A549 (cell line): ENCODE measurements at regions not wholly inside any gene's neighbourhood (a gene's known extent, or its start where the extent isn't known, plus 50 kb on each side); places are given as distances from the start of the nearest gene placed in this dataset.

Experiments
- ATAC-seq, 2 experiments: fragments of 200-7000 bp in 1 of 2; fragments of >200 bp in 1 of 2; cut with Nextera tagmentation in 1 of 2; cut with Tn5 transposase in 1 of 2; 3 replicates each; pipeline versions ENCODE4 v1.8.0 to v1.9.1; 2018 to 2020; ENCODE audit warnings: mild to moderate bottlenecking in 1 of 2, moderate library complexity in 1 of 2
- CTCF ChIA-PET: fragments of 300-600 bp; sonication (Branson Sonifier 250); formaldehyde crosslinking; extraction: SDS; loops from one replicate; lab custom pipeline; 2021; ENCODE audit warnings: antibody characterized with exemption, inconsistent platforms; lab: Yijun Ruan, JAX
- POLR2A ChIA-PET: fragments of 350-600 bp; formaldehyde crosslinking; extraction: SDS; loops from one replicate; lab custom pipeline; 2021; ENCODE audit warnings: antibody characterized with exemption, inconsistent platforms; lab: Yijun Ruan, JAX
- DNase-seq, 2 experiments: peaks; one replicate each; pipeline versions ENCODE4 v3.0.0 to v3.0.0-alpha.2; 2011 to 2016; ENCODE audit warnings: low read depth in 1 of 2, low spot score in 1 of 2
- FAIRE-seq: peaks from 2 replicates; lab custom pipeline; 2011; peaks lifted over from hg19 to GRCh38; lab: Jason Lieb, UNC
- H3K27ac ChIP-seq, 2 experiments: fragments of >200 bp; sonication (Bioruptor Twin); formaldehyde crosslinking; 3 replicates each; pipeline ENCODE4 v1.5.1; 2016 to 2017
- H3K4me1 ChIP-seq: fragments of >200 bp; sonication (Bioruptor Twin); formaldehyde crosslinking; 3 replicates; pipeline ENCODE4 v1.6.1; 2016
- H3K4me2 ChIP-seq: fragments of >200 bp; sonication (Bioruptor Twin); formaldehyde crosslinking; 3 replicates; pipeline ENCODE4 v1.6.1; 2016
- H3K4me3 ChIP-seq: fragments of >200 bp; sonication (Bioruptor Twin); formaldehyde crosslinking; 3 replicates; pipeline ENCODE4 v1.5.1; 2016
- H3K9me3 ChIP-seq: fragments of >200 bp; sonication (Bioruptor Twin); formaldehyde crosslinking; 3 replicates; pipeline ENCODE4 v1.6.1; 2016
- CEBPB ChIP-seq, 2 experiments: fragments of >200 bp in 1 of 2; sonication (Bioruptor Twin) in 1 of 2; formaldehyde crosslinking in 1 of 2; IDR thresholded peaks; 2 replicates each; pipeline ENCODE4 v1.6.1; 2012 to 2016
- CHD2 ChIP-seq: fragments of 150-350 bp; IDR thresholded peaks from 2 replicates; pipeline ENCODE4 v1.6.1; 2014; ENCODE audit warnings: low read length; ENCODE audit not compliant: partially characterized antibody
- CHD4 ChIP-seq: fragments of 200-600 bp; sonication (generic); IDR thresholded peaks from 2 replicates; pipeline ENCODE4 v1.6.1; 2016; ENCODE audit warnings: antibody characterized with exemption, mild to moderate bottlenecking, borderline replicate concordance
- EP300 ChIP-seq, 2 experiments: fragments of >200 bp; sonication (Bioruptor Twin); formaldehyde crosslinking; IDR thresholded peaks; 2 replicates in 1 of 2; 3 replicates in 1 of 2; pipeline ENCODE4 v1.6.1; 2016 to 2017
- FOSB ChIP-seq: fragments of 250-450 bp; sonication (Bioruptor Pico); IDR thresholded peaks from 2 replicates; pipeline ENCODE4 v1.5.0; 2020; ENCODE audit warnings: mild to moderate bottlenecking, moderate library complexity
- FOSL2 ChIP-seq, 2 experiments: fragments of 450-650 bp in 1 of 2; fragments of >200 bp in 1 of 2; sonication (Bioruptor Twin) in 1 of 2; formaldehyde crosslinking; IDR thresholded peaks; 2 replicates each; pipeline versions ENCODE4 v1.5.0 to v1.6.1; 2016 to 2020; ENCODE audit warnings: mild to moderate bottlenecking in 1 of 2, moderate library complexity in 1 of 2
- HDAC2 ChIP-seq: fragments of 200-600 bp; sonication (generic); IDR thresholded peaks from 2 replicates; pipeline ENCODE4 v1.6.1; 2016
- HMGXB4 ChIP-seq: fragments of 250-450 bp; sonication (Bioruptor Pico); IDR thresholded peaks from 2 replicates; pipeline ENCODE4 v1.5.0; 2021; ENCODE audit warnings: mild to moderate bottlenecking, moderate library complexity, borderline replicate concordance
- HOXA7 ChIP-seq: fragments of 250-450 bp; sonication (Bioruptor Pico); IDR thresholded peaks from 2 replicates; pipeline ENCODE4 v1.5.0; 2020; ENCODE audit warnings: mild to moderate bottlenecking, moderate library complexity
- HOXB13 ChIP-seq: fragments of 250-450 bp; sonication (Bioruptor Pico); IDR thresholded peaks from 2 replicates; pipeline ENCODE4 v1.5.0; 2020; ENCODE audit warnings: low read depth, mild to moderate bottlenecking, moderate library complexity
- HOXB5 ChIP-seq: fragments of 250-450 bp; sonication (Bioruptor Pico); IDR thresholded peaks from 2 replicates; pipeline ENCODE4 v1.5.0; 2020; ENCODE audit warnings: mild to moderate bottlenecking, moderate library complexity
- KDM5A ChIP-seq: fragments of 200-600 bp; sonication (generic); IDR thresholded peaks from 2 replicates; pipeline ENCODE4 v1.6.1; 2016; ENCODE audit warnings: antibody characterized with exemption, mild to moderate bottlenecking
- NPAS2 ChIP-seq: fragments of 250-450 bp; sonication (Bioruptor Pico); IDR thresholded peaks from 2 replicates; pipeline ENCODE4 v1.8.0; 2022; ENCODE audit warnings: mild to moderate bottlenecking, moderate library complexity, borderline replicate concordance
- RFX5 ChIP-seq: fragments of 450-650 bp; IDR thresholded peaks from 2 replicates; pipeline ENCODE4 v1.7.1; 2014; ENCODE audit warnings: antibody characterized with exemption, mild to moderate bottlenecking, moderate library complexity
- SMC3 ChIP-seq: fragments of >200 bp; sonication (Bioruptor Twin); formaldehyde crosslinking; IDR thresholded peaks from 3 replicates; pipeline ENCODE4 v1.6.1; 2018; ENCODE audit warnings: inconsistent platforms
- TFCP2L1 ChIP-seq: fragments of 250-450 bp; sonication (Bioruptor Pico); IDR thresholded peaks from 2 replicates; pipeline ENCODE4 v1.5.0; 2021; ENCODE audit warnings: mild to moderate bottlenecking
- ZC3H11A ChIP-seq: fragments of 450-650 bp; IDR thresholded peaks from 2 replicates; pipeline ENCODE4 v1.6.1; 2014; ENCODE audit warnings: antibody characterized with exemption, mild to moderate bottlenecking
- ZNF302 ChIP-seq: fragments of 250-450 bp; sonication (Bioruptor Pico); IDR thresholded peaks from 2 replicates; pipeline ENCODE4 v1.9.0; 2021; ENCODE audit warnings: inconsistent platforms, mild to moderate bottlenecking, moderate library complexity
- ZSCAN20 ChIP-seq: fragments of 250-450 bp; sonication (Bioruptor Pico); IDR thresholded peaks from 2 replicates; pipeline ENCODE4 v1.8.0; 2022; ENCODE audit warnings: mild to moderate bottlenecking, moderate library complexity
- WGBS: methylation state at CpG from one replicate; pipeline ENCODE4 v1.1.6; 2017; ENCODE audit errors: missing lambda C conversion rate; 5-methylcytosine and 5-hydroxymethylcytosine counted together
- TF ChIP-seq, protein P1 (sequence below): fragments of >200 bp; sonication (Bioruptor Twin); formaldehyde crosslinking; IDR thresholded peaks from 3 replicates; pipeline ENCODE4 v1.5.1; 2016
- TF ChIP-seq, protein P2 (sequence below): IDR thresholded peaks from 2 replicates; pipeline ENCODE4 v1.6.1; 2012

DNA sequence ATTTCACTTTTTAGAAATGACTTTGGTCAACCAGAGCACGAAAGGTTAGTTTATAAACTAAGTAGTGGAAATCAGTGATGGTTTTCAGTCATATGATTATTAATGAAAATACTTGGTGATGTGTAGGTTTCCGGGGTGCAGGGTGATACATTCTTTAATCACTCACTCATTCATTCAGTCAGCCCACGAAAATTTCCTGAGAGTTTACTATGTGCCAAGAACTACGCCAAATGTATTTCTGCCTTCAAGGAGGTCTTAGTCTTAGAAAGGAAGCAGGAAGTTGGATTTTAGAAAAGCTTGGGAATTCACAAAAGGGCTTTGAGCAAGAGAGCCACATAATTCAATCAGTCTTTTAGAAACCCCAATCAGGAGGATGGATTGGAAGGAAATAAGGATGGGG lies 543.6 kb downstream of the PLCL1 start (continued):
- TF ChIP-seq, protein P1, sequence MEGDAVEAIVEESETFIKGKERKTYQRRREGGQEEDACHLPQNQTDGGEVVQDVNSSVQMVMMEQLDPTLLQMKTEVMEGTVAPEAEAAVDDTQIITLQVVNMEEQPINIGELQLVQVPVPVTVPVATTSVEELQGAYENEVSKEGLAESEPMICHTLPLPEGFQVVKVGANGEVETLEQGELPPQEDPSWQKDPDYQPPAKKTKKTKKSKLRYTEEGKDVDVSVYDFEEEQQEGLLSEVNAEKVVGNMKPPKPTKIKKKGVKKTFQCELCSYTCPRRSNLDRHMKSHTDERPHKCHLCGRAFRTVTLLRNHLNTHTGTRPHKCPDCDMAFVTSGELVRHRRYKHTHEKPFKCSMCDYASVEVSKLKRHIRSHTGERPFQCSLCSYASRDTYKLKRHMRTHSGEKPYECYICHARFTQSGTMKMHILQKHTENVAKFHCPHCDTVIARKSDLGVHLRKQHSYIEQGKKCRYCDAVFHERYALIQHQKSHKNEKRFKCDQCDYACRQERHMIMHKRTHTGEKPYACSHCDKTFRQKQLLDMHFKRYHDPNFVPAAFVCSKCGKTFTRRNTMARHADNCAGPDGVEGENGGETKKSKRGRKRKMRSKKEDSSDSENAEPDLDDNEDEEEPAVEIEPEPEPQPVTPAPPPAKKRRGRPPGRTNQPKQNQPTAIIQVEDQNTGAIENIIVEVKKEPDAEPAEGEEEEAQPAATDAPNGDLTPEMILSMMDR, result no peak
- TF ChIP-seq, all 56 proteins: peak for 0

DNA sequence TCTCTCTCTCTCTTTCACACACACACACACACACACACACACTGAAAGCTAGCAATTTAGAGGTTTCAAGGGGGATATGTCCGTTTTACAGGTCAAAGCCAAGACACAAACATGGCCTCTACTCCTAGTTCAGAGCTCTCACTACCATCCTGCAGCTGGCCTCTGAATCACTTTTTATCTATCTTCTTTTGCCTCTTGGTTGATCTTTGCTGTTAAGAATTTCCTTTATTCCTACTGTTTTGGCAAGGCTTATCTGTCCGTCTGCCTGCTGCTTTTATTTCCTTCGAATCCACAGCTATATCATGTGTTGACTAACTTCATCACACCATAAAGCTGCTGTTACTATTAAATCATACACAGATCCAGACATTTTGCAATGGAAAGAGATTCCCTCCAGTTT lies 543.0 kb downstream of the PLCL1 start:
- WGBS, result 0% methylated on average over 3 of the region's 3 CpGs
- POLR2A ChIA-PET, result no interaction called here
- no peak for FAIRE-seq
- Histone ChIP-seq H3K4me3 (no peak overlapping the region), H3K4me2 (no peak overlapping the region), H3K9me3 (no peaks in the 10 kb centered on the region), H3K27ac (no peak overlapping the region), H3K4me1 (no peaks in the 10 kb centered on the region)
- DNase-seq, result no peak
- CTCF ChIA-PET, result no interaction called here
- TF ChIP-seq KDM5A, result no peak
- no peak for TF ChIP-seq ZNF302 (CRISPR knock-in tag)
- no peak for TF ChIP-seq ZC3H11A
- no peak for TF ChIP-seq RFX5
- TF ChIP-seq CHD2, result no peak
- TF ChIP-seq TFCP2L1 (CRISPR knock-in tag), result no peak
- no peak for TF ChIP-seq FOSL2 (IDR thresholded peaks at IDR 0.05)
- TF ChIP-seq FOSL2 (CRISPR knock-in tag; IDR thresholded peaks at IDR 0.05), result no peak
- TF ChIP-seq NPAS2 (CRISPR knock-in tag), result no peak
- no peak for TF ChIP-seq FOSB (CRISPR knock-in tag)
- no peak for TF ChIP-seq EP300 (IDR thresholded peaks at IDR 0.05)
- TF ChIP-seq HOXB13, result no peak
- no peak for ATAC-seq

- H3K27ac ChIP-seq, result no peak overlapping the region
- ATAC-seq, result no peak
- no peak overlapping the region for H3K4me2 ChIP-seq
- H3K9me3 ChIP-seq, result no peaks in the 10 kb centered on the region
- POLR2A ChIA-PET, result no interaction called here
- no peak for TF ChIP-seq HDAC2
- no peak for TF ChIP-seq RFX5
- TF ChIP-seq CHD4, result no peak
- TF ChIP-seq HOXB5, result no peak
- TF ChIP-seq ZSCAN20 (CRISPR knock-in tag), result no peak
- no peak for TF ChIP-seq HMGXB4 (CRISPR knock-in tag)
- no peak for TF ChIP-seq CEBPB (IDR thresholded peaks at IDR 0.05)
- TF ChIP-seq, protein P2, sequence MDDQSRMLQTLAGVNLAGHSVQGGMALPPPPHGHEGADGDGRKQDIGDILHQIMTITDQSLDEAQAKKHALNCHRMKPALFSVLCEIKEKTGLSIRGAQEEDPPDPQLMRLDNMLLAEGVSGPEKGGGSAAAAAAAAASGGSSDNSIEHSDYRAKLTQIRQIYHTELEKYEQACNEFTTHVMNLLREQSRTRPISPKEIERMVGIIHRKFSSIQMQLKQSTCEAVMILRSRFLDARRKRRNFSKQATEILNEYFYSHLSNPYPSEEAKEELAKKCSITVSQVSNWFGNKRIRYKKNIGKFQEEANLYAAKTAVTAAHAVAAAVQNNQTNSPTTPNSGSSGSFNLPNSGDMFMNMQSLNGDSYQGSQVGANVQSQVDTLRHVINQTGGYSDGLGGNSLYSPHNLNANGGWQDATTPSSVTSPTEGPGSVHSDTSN, result no peak
- TF ChIP-seq, all 56 proteins: peak for 0
- Histone ChIP-seq H3K4me1 (no peaks in the 10 kb centered on the region), H3K4me3 (no peak overlapping the region)
- CTCF ChIA-PET, result no interaction called here
- 6% methylated on average over 1 of the region's 1 CpG for WGBS
- FAIRE-seq, result no peak
- no peak for DNase-seq
These were observed 539.1 kb downstream of the PLCL1 start for GRCh38 chr2:198343471-198343870.

- H3K27ac ChIP-seq, result no peak overlapping the region
- no peaks in the 10 kb centered on the region for H3K9me3 ChIP-seq
- CTCF ChIA-PET, result no interaction called here
- ATAC-seq, result no peak
- TF ChIP-seq HOXA7 (CRISPR knock-in tag), result no peak
- no peak for TF ChIP-seq SMC3
- no peak for TF ChIP-seq CEBPB (IDR thresholded peaks at IDR 0.05)
- no peak for TF ChIP-seq NPAS2 (CRISPR knock-in tag)
- no peak for TF ChIP-seq KDM5A
- TF ChIP-seq FOSL2 (IDR thresholded peaks at IDR 0.05), result no peak
- TF ChIP-seq FOSL2 (CRISPR knock-in tag; IDR thresholded peaks at IDR 0.05), result no peak
- H3K4me1 ChIP-seq, result no peaks in the 10 kb centered on the region
- FAIRE-seq, result no peak
- no peak overlapping the region for H3K4me3 ChIP-seq
- POLR2A ChIA-PET, result no interaction called here
- H3K4me2 ChIP-seq, result no peak overlapping the region
- DNase-seq, result no peak
- 3% methylated on average over 2 of the region's 2 CpGs for WGBS
These were observed 536.5 kb downstream of the PLCL1 start for GRCh38 chr2:198340846-198341245.
